Tibial artery (tissue), 4 donors: ENCODE measurements at regions not wholly inside any gene's neighbourhood (a gene's known extent, or its start where the extent isn't known, plus 50 kb on each side); places are given as distances from the start of the nearest gene placed in this dataset.
"Not testable (repeated sequence)": the region's sequence is repeated elsewhere in the genome, so short reads cannot be mapped to it uniquely, and the experiment has no call there.

Source experiments
- DNase-seq, 2 donors: peaks; one replicate each; pipeline ENCODE4 v3.0.0-alpha.2; 2019
- H3K27ac ChIP-seq, 2 donors: fragments of 200-600 bp; sonication (generic) in 1 of 2; 1 replicate in 1 of 2; 2 replicates in 1 of 2; pipeline ENCODE4 v1.5.1; 2018 to 2019; ENCODE audit warnings: mild to moderate bottlenecking in 1 of 2
- H3K27me3 ChIP-seq, 2 donors: fragments of 200-600 bp; sonication (generic) in 1 of 2; one replicate each; pipeline versions ENCODE4 v1.5.1 to v1.6.0; 2016 to 2019
- H3K36me3 ChIP-seq, 3 donors: fragments of 200-600 bp; sonication (generic) in 2 of 3; one replicate each; pipeline ENCODE4 v1.5.1; 2016 to 2019; ENCODE audit warnings: mild to moderate bottlenecking in 2 of 3
- H3K4me1 ChIP-seq, 4 donors: fragments of 200-600 bp; sonication (generic) in 2 of 4; 1 replicate in 3 of 4; 2 replicates in 1 of 4; pipeline ENCODE4 v1.5.1; 2016 to 2019
- H3K4me3 ChIP-seq, 2 donors: fragments of 200-600 bp; sonication (generic) in 1 of 2; 1 replicate in 1 of 2; 2 replicates in 1 of 2; pipeline ENCODE4 v1.5.1; 2018 to 2019; ENCODE audit warnings: mild to moderate bottlenecking in 2 of 2
- H3K9me3 ChIP-seq, 3 donors: fragments of 200-600 bp; sonication (generic) in 1 of 3; one replicate each; pipeline ENCODE4 v1.5.1; 2016 to 2019
- intact Hi-C: fragments of 100-400 bp; cut with DNase I; formaldehyde crosslinking; loops from one replicate; pipeline ENCODE4 v1.15.0; 2023; ENCODE audit warnings: low total_unique reads
- TF ChIP-seq, protein P1 (sequence below), 2 experiments: fragments of 200-600 bp in 1 of 2; fragments of 450-650 bp in 1 of 2; IDR thresholded peaks; one replicate each; pipeline ENCODE4 v1.5.1; 2017 to 2019; ENCODE audit warnings: antibody characterized with exemption in 2 of 2, mild to moderate bottlenecking in 1 of 2, moderate library complexity in 1 of 2

DNA sequence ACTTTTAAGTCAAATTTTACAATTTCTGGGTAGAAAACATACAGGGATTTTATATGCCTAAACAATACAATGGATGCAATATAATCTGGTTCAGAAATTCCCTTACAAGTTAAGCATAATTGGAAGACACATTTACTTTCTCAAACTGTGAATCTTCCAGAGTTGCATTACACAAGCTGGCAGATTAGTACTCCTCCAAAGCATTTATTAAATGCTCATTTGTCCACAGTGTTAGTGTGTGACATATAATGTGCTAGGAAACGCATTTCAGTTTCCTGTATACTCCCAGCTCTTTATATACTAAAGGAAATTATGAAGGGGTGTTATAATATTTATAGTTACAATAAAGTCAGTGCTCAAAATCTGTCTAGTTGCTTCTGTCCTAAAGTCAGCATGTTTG is 239.0 kb upstream of the FIGN start:
- Histone ChIP-seq H3K4me1 (peaks cover 0 to 13% (median 5%) of the 10 kb centered on the region in 4 donors), H3K27ac (no peak overlapping the region), H3K36me3 (no peaks in the 10 kb centered on the region), H3K27me3 (no peaks in the 10 kb centered on the region), H3K9me3 (no peaks in the 10 kb centered on the region), H3K4me3 (no peak overlapping the region)
- no peak for DNase-seq
- intact Hi-C loops, result no loop called here
- TF ChIP-seq, protein P1, sequence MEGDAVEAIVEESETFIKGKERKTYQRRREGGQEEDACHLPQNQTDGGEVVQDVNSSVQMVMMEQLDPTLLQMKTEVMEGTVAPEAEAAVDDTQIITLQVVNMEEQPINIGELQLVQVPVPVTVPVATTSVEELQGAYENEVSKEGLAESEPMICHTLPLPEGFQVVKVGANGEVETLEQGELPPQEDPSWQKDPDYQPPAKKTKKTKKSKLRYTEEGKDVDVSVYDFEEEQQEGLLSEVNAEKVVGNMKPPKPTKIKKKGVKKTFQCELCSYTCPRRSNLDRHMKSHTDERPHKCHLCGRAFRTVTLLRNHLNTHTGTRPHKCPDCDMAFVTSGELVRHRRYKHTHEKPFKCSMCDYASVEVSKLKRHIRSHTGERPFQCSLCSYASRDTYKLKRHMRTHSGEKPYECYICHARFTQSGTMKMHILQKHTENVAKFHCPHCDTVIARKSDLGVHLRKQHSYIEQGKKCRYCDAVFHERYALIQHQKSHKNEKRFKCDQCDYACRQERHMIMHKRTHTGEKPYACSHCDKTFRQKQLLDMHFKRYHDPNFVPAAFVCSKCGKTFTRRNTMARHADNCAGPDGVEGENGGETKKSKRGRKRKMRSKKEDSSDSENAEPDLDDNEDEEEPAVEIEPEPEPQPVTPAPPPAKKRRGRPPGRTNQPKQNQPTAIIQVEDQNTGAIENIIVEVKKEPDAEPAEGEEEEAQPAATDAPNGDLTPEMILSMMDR (IDR thresholded peaks at IDR 0.05), result no peak

DNA sequence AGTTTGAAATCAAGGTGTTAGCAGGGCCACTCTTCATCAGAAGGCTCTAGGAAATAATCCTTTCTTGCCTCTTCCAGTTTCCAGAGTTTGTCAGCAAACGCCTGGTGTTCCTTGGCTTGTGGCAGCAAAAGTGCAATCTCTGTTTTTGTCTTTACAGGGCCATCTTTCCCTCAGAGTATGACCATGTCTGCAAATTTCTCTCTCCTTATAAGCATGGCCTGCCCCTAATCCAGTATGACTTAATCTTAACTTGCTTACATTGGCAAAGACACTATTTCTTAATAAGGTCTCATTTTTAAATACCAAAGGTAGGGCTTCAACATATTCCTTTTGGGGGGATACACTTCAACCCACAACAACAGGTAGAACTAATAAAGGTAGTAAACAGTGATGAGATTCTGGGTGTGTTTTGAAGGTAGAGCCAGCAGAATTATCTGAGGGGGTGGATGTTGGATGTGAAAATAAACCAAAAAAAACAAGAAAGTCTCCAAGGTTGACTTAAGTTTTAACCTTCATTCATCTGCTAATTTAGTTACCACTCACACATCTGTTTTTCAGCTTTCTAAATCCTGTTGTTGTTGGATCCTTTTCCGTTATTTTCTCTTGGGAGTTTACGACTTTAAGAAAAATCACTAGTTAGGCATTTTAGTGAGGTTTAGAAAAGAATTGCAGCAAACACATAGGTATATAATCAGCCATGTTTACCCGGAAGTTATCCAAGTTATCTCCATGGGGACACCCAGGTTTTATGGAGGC is 234.4 kb upstream of the FIGN start:
- Histone ChIP-seq H3K9me3 (no peaks in the 10 kb centered on the region), H3K36me3 (no peaks in the 10 kb centered on the region), H3K4me1 (peaks cover 0 to 16% (median 5%) of the 10 kb centered on the region in 4 donors), H3K27me3 (no peaks in the 10 kb centered on the region), H3K4me3 (no peak overlapping the region), H3K27ac (peak overlapping the region in 1 of 2 donors; percentile 31)
- TF ChIP-seq, protein P1 (IDR thresholded peaks at IDR 0.05), result no peak
- intact Hi-C loops, result no loop called here
- no peak for DNase-seq

DNA sequence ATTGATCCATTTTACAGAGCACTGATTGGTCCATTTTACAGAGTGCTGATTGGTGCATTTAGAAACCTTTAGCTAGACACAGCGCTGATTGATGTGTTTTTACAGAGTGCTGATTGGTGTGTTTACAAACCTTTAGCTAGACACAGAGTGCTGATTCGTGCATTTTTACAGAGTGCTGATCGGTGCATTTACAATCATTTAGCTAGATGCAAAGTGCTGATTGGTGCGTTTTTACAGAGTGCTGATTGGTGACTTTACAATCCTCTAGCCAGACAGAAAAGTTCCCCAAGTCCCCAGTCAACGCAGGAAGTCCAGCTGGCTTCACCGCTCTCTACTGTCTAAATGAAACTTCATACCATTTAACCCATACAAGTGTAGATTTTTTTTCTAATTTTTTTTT is 228.5 kb upstream of the FIGN start:
- H3K4me1 ChIP-seq, H3K4me3 ChIP-seq, H3K27me3 ChIP-seq, H3K36me3 ChIP-seq, H3K27ac ChIP-seq, H3K9me3 ChIP-seq, intact Hi-C loops, DNase-seq: not testable (repeated sequence)

DNA sequence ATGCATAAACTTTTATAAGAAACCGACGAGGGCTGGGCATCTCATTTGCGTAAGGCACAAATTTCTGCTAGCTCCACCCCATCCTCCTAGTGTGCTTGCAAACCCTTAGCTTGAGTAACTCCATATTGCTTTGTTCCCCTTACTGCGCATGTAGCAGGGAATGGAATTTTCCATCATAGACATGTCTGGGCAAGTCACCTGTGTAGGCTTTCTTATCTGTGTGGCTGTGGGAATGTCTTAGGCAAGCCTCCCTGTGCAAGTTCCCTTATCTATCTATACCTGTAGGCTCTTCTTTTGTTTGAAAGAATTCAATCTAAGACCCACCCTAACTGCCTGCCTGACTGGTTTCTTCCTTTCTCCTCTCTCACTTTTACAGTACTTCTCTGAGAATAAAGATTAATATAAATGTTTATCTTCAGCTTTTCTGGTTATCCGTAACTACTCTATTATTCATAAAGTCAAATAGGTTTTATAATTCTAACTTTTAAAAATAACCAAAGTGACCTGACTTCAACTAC is 217.6 kb upstream of the FIGN start:
- H3K36me3 ChIP-seq, result no peaks in the 10 kb centered on the region
- TF ChIP-seq, protein P1 (IDR thresholded peaks at IDR 0.05), result no peak
- no peak overlapping the region for H3K4me3 ChIP-seq
- no peak overlapping the region for H3K27ac ChIP-seq
- intact Hi-C loops, result no loop called here
- no peaks in the 10 kb centered on the region for H3K27me3 ChIP-seq
- no peaks in the 10 kb centered on the region for H3K9me3 ChIP-seq
- H3K4me1 ChIP-seq, result peaks cover 0 to 16% (median 4%) of the 10 kb centered on the region in 4 donors
- no peak for DNase-seq

DNA sequence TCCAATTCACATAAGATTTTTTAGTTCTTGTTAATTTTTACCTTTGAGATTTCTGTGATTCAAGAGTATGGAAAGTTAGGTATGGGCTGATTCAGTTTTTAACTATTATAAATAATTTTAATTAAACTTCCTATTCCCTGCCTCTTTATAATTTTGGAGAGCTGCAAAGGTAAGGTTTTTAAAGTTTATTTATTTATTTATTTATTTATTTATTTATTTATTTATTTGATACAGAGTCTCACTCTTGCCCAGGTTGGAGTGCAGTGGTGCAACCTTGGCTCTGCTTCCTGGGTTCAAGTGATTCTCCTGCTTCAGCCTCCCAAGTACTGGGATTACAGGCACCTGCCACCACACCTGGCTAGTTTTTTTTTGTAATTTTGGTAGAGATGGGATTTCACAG is 215.5 kb upstream of the FIGN start:
- intact Hi-C loops, result no loop called here
- TF ChIP-seq, protein P1 (IDR thresholded peaks at IDR 0.05), result no peak
- DNase-seq, result no peak

DNA sequence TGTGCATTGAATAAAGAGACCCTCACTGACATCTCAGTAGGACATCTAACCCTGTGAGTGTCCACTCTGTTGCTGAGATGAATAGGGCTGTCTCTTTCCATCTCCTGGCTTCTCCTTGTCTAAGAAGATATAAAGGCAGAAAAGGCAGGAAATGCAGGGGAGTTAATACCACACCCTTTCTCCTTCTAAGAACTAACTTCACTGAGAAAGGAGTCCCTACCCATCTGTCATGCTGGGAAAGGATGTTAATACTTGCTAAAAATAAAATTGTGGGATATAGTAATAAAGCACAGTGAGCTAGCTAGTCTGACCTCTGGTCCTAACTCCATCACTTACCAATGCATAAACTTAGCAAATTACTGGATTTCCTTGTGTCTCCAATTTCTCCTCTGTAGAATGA is 213.9 kb upstream of the FIGN start:
- Histone ChIP-seq H3K27me3 (no peaks in the 10 kb centered on the region), H3K4me1 (peaks cover 0 to 11% (median 4%) of the 10 kb centered on the region in 4 donors), H3K9me3 (no peaks in the 10 kb centered on the region), H3K36me3 (no peaks in the 10 kb centered on the region), H3K4me3 (no peak overlapping the region), H3K27ac (no peak overlapping the region)
- intact Hi-C loops, result no loop called here
- TF ChIP-seq, protein P1 (IDR thresholded peaks at IDR 0.05), result no peak
- DNase-seq, result no peak

More for the DNA sequence above, 215.5 kb upstream of the FIGN start:
- no peaks in the 10 kb centered on the region for H3K9me3 ChIP-seq
- no peaks in the 10 kb centered on the region for H3K36me3 ChIP-seq
- H3K27me3 ChIP-seq, result no peaks in the 10 kb centered on the region
- H3K27ac ChIP-seq, result no peak overlapping the region
- peaks cover 0 to 16% (median 4%) of the 10 kb centered on the region in 4 donors for H3K4me1 ChIP-seq
- no peak overlapping the region for H3K4me3 ChIP-seq
